ENCODE measurements at regions not wholly inside any gene's neighbourhood (a gene's known extent, or its start where the extent isn't known, plus 50 kb on each side); places are given as distances from the start of the nearest gene placed in this dataset.

DNA sequence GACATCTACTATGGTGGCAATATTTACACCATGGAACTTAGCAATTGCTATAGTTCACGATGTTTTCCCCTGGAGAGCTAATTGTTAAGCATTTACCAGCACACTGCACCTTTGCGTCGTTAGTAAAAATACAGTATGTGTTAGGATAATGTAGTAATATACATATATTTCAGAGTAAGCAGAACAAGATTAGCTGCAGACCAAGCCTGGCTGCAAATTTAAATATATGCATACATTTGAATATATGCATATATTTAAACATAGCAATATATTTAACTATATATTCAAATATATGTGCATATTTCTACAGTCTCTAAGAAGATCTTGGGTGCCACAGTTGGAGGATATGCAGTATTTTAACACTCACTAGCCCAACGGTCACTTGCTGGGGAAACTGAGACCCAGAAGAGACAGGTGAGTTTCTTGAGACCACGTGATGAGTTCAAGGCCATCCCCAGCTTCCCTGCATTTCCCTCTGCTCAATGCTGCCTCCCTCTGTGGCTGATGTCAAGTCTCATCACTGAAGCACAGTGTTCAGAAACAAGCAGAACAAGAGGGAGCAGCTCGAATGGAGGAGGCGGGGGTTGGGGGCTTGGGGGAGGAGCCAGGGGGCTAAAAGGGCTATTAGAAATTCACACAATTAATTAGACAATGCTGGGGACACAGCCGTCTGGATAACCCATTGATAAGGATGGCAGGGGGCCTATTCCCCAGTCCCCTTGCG lies 708.0 kb downstream of the MED13L start:
- Histone ChIP-seq H3K36me3 (ENCODE audit: control insufficient read depth, insufficient read depth, low read length) (no peaks in the 10 kb centered on the region), H3K27me3 (ENCODE audit: control insufficient read depth, insufficient read depth, low read length) (no peaks in the 10 kb centered on the region), H3K4me3 (ENCODE audit: low read depth, low read length) (no peak overlapping the region)
- no peak for DNase-seq (ENCODE audit: low read depth)
- TF ChIP-seq CTCF (IDR thresholded peaks at IDR 0.05; ENCODE audit: insufficient read depth, low read length, poor library complexity, severe bottlenecking), result no peak

DNA sequence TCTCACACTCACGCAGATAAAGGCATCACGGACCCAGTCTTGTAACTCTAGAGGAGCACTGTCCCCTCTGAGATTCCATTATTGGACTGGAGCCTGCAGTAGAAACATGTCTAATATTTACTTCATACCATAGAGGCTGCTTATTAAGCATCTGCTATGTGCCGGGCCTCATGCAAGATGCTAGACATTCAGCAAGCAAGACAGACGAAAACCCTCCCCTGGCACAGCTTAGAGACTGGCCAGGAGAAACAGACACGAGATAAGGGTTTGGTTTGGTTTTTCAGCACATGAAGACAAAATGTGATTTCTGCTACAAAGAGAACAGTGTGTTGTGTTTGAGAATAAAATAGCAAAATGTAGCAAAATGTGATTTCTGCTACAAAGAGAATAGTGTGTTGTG lies 719.2 kb downstream of the MED13L start:
- DNase-seq (ENCODE audit: low read depth), result no peak
- TF ChIP-seq CTCF (IDR thresholded peaks at IDR 0.05; ENCODE audit: insufficient read depth, low read length, poor library complexity, severe bottlenecking), result no peak
- no peak overlapping the region for H3K4me3 ChIP-seq (ENCODE audit: low read depth, low read length)
- H3K27me3 ChIP-seq (ENCODE audit: control insufficient read depth, insufficient read depth, low read length), result no peaks in the 10 kb centered on the region
- H3K36me3 ChIP-seq (ENCODE audit: control insufficient read depth, insufficient read depth, low read length), result no peaks in the 10 kb centered on the region

DNA sequence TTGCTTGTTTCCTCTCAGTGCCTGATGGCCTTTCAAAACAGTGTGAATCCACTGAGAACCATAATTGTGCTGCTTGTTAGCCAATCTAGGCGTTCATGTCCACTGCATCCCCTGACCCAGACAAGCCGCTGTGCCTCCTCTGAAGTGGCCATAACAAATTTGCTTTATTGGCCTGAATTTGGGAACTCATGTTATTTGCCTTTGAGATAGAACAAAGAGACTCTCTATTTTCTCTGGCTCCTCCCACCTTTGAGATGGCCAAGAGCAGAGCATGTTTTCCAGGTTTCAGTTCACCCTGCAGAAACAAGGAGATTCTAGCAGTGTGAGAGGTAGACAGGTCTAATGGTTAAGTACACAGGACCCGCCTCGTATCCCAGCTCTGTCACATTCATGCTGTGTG lies 723.9 kb downstream of the MED13L start:
- H3K4me3 ChIP-seq (ENCODE audit: low read depth, low read length), result no peak overlapping the region
- no peaks in the 10 kb centered on the region for H3K36me3 ChIP-seq (ENCODE audit: control insufficient read depth, insufficient read depth, low read length)
- no peak for DNase-seq (ENCODE audit: low read depth)
- no peaks in the 10 kb centered on the region for H3K27me3 ChIP-seq (ENCODE audit: control insufficient read depth, insufficient read depth, low read length)
- no peak for TF ChIP-seq CTCF (IDR thresholded peaks at IDR 0.05; ENCODE audit: insufficient read depth, low read length, poor library complexity, severe bottlenecking)

- H3K4me3 ChIP-seq (ENCODE audit: low read depth, low read length), result no peak overlapping the region
- no peak for DNase-seq (ENCODE audit: low read depth)
- TF ChIP-seq CTCF (IDR thresholded peaks at IDR 0.05; ENCODE audit: insufficient read depth, low read length, poor library complexity, severe bottlenecking), result no peak
- H3K27me3 ChIP-seq (ENCODE audit: control insufficient read depth, insufficient read depth, low read length), result no peaks in the 10 kb centered on the region
- H3K36me3 ChIP-seq (ENCODE audit: control insufficient read depth, insufficient read depth, low read length), result no peaks in the 10 kb centered on the region
Measured at GRCh38 chr12:115543269-115543668, 734.2 kb downstream of the MED13L start.

- no peak overlapping the region for H3K4me3 ChIP-seq (ENCODE audit: low read depth, low read length)
- TF ChIP-seq CTCF (IDR thresholded peaks at IDR 0.05; ENCODE audit: insufficient read depth, low read length, poor library complexity, severe bottlenecking), result no peak
- DNase-seq (ENCODE audit: low read depth), result no peak
- no peaks in the 10 kb centered on the region for H3K36me3 ChIP-seq (ENCODE audit: control insufficient read depth, insufficient read depth, low read length)
- no peaks in the 10 kb centered on the region for H3K27me3 ChIP-seq (ENCODE audit: control insufficient read depth, insufficient read depth, low read length)
Measured at GRCh38 chr12:115542656-115543055, 734.8 kb downstream of the MED13L start.

- TF ChIP-seq CTCF (IDR thresholded peaks at IDR 0.05; ENCODE audit: insufficient read depth, low read length, poor library complexity, severe bottlenecking), result no peak
- H3K27me3 ChIP-seq (ENCODE audit: control insufficient read depth, insufficient read depth, low read length), result no peaks in the 10 kb centered on the region
- no peak overlapping the region for H3K4me3 ChIP-seq (ENCODE audit: low read depth, low read length)
- no peaks in the 10 kb centered on the region for H3K36me3 ChIP-seq (ENCODE audit: control insufficient read depth, insufficient read depth, low read length)
- DNase-seq (ENCODE audit: low read depth), result no peak
Measured at GRCh38 chr12:115541891-115542421, 735.5 kb downstream of the MED13L start.

All from kidney epithelial cell (primary cell).